RKO (cell line): ENCODE measurements at regions not wholly inside any gene's neighbourhood (a gene's known extent, or its start where the extent isn't known, plus 50 kb on each side); places are given as distances from the start of the nearest gene placed in this dataset.

ENCODE experiments used
- DNase-seq: peaks from one replicate; pipeline ENCODE4 v3.0.0-alpha.2; 2016; ENCODE audit warnings: low spot score

- DNase-seq = no peak
Measured at GRCh38 chr9:108149326-108149725, 659.8 kb upstream of the KLF4 start.

DNA sequence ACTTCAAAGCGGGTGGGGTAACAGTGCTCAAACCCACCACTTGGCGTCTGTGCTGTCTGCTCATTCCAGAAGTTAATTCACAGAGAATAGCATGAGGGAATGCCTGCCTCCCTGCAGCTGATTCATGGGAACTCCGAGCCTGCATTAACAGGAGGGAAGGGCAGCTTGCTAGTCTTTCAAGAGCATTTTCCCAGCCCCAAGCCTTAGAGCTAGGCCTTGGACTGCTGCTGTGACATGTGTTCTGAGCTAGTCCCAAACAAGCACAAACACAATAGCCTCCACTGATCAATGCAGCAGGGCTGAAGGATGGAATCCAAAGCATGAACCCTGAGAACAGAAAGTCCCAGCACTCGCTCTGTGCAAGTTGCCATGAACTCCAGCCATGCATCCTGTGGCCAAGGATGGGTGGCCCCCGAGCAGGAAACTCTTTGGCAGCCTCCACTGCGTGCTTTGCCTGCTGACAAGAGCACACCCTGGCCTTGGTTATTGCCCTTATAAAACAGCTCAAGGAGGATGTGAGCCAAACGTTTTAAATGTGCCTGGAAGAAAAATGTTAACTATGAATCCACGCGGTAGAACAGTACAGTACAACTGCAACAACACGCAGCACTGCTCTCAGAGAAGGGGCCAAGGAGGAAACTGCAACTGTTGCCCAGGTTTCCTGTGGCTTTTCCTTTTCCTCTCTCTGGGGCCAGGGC is 653.1 kb upstream of the KLF4 start:
- no peak for DNase-seq

GRCh38 chr9:108142142-108142503 is 652.6 kb upstream of the KLF4 start:
- DNase-seq = no peak

DNA sequence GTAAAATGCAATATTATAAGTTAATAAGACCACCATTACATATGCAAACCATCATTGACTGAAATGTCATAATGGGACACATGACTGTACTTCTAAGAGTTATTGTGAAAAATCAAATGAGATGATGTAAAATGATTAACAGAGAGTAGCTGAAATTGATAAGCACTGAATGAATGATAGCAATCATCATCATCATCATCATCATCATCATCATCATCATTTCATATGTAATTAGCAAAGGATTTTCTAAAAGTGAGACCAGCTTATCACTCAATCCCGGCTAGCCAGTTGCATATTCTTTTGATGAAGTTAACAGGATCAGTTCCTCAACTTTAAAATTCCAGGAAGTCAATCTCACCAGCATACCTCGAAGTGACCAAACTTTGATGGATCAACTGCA is 650.3 kb upstream of the KLF4 start:
- DNase-seq = no peak

DNA sequence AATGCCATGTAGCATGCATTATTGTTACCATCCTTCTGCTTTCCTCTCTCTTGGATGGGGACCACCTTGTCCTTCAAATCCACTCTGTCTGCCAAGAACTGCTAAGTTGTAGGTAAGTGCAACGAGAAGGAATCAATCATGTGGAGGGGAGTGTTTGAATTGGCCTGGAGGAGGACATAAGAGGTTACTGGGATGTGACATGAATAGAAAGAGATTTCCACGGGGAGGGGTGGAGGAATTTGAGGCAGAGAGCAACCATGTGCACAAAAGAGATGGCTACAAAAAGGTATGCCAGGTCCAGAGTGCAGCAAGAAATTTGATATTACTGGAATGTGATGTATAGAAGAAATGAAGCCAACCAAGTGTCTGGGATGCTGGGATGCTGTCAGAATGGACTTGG is 648.9 kb upstream of the KLF4 start:
- DNase-seq = no peak

GRCh38 chr9:108136656-108137055 is 647.1 kb upstream of the KLF4 start:
- DNase-seq = no peak

GRCh38 chr9:108134486-108135128 is 645.0 kb upstream of the KLF4 start:
- no peak for DNase-seq

DNA sequence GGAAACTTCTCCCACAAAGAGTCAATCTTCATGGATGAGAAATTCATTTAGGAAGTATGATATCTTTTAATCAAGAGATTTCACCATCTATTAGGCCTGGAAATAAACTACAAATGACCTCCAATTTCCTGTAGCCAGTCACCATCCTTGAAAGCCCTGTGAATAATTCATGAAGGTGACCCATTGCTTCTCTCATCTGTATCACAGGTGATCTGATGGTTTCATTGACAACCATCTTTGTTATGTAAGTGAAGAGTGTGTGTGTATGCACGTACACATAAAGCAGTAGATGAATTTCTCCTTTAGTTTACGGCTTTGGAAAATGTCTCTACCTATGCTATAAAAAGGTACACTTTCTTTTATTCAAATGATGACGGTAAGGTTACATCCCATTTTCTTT is 644.1 kb upstream of the KLF4 start:
- DNase-seq = no peak

DNA sequence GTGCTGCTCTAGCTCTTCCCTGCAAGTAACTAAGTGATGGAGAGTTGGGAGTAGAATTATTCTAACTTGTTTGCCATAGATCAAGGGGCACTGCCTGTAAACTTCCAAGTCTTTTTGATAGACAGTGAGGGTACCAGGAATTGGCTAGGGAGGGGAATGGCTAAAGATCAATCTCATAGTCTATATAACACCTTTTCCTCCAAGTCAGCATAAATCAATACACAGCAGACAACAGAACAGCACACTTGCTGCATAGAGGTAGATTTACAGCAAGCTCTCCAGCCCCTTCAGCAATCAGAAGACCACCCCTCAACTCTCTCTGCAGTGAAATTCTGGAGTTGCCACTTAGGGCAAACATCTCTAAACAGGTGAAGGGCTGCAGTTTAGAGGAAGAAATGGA is 643.5 kb upstream of the KLF4 start:
- no peak for DNase-seq

DNA sequence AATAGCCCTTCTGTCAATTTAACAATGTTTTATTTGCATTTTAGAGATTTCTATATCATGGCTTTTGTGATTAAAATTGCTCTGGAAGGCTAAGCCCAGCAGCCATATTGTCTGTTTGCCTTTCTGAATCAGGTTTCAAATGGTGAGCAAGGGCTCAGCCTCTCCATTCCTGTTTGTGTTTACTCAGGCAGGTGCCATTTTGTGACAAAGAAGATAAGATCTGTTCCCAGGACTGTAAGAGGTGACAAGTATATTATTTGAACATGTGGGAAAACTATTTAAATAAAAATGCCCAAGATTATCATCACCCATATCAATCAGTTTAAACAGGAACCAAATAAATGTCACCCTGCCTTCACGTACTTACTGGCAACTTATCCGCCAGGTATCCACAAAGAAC is 641.3 kb upstream of the KLF4 start:
- no peak for DNase-seq

- no peak for DNase-seq
Measured at GRCh38 chr9:108125625-108126024, 636.1 kb upstream of the KLF4 start.

DNA sequence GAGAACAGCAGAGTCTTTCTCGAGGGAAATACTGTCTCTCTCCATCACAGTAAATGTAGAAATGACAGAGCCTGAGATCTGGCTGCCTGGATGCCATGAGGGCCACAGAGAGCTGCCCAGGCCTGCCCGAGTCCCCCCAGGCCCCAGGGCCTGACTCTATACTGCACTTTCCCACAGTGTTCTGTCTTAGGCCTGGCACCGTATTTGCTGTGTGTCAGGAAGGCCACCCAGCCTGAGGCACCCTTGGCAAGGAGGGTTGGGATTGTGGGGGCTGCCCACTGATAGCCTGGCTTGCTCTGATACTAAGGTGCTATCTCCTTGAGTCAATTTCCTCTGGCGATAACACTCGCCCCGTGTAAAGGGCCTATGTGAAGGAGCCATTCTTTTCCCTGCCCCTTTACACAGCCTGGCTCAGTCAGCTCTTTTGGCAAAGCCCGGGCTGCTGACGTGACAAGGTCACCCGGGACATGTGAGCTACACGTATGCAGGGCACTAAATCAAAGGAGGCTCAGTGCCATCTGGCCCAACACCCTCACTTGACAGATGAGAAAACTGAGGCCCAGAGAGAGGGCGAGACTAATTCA is 630.1 kb upstream of the KLF4 start:
- DNase-seq = no peak

GRCh38 chr9:108117795-108118194 is 628.2 kb upstream of the KLF4 start:
- no peak for DNase-seq

DNA sequence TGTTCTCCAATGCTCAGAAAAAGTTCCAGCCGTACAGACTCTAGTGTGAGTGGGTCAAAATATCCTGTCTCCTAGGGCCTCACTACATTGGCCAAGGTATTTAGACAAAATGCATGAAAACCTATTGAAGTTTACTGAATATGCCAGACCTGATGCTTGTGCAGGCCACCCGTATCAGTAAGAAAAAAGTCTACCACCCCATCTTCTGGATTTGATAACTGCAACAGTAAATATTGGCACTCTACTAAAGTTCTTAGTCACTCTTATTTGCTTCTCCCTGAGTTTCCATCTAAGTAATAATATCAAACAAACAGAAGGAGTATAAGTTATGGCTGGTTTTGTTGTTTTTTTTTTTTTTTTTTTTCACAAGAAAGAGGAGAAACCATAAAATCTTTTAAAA is 627.7 kb upstream of the KLF4 start:
- DNase-seq = no peak

DNA sequence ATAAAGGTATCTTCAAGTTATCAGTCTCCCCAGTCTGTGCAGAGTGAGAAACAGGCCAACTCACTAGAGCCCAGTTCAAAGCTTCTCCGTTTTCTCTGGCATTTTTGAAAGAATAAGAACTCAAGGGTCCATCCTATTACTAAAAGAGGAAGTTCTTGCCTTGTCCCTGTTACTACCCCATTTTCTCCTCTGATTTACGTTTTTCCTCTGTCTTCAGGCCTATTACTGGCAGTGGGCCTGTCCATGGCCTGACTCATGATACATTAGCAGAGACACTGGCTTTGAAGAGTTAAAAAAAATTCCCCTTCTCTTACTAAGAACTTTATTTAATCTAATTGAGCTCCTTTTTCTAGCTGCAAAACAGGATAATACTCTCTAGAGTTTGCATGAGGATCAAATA is 624.0 kb upstream of the KLF4 start:
- no peak for DNase-seq

DNA sequence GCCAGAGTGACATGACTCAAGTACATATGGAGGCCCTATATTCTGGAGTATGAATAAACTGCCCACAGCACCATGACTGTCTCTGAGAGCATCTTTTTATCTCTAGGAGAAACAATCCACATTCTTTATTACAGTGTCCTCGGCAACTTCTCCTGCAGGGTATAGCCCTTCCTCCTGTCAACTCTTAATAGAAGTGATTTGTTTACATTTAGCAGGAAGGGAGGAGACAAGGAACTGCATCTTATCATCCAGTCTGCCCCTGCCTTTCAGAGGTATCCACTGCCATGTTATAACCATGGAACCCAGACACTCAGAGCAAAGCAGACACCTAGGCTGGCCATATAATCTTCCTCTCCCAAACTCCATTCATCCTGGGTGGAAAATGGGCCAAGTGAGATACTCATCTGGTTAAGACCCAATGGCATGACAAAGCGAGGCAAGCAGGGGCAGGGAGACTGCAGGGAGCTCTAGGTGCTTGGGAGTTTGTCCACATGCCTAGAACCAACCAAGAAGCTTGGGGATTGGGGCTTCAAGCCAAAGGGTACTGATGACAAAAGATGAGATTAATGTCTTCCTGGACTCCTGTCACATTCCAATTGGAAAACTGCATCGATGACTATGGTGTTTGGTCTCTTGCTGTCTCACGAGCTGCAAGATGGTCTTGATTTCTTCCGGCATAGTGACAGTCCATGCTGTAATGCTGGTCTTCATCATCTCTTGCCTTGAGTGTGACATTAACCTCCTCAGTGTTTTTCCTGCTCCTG is 620.5 kb upstream of the KLF4 start:
- no peak for DNase-seq

GRCh38 chr9:108108852-108109448 is 619.4 kb upstream of the KLF4 start:
- DNase-seq = no peak

DNA sequence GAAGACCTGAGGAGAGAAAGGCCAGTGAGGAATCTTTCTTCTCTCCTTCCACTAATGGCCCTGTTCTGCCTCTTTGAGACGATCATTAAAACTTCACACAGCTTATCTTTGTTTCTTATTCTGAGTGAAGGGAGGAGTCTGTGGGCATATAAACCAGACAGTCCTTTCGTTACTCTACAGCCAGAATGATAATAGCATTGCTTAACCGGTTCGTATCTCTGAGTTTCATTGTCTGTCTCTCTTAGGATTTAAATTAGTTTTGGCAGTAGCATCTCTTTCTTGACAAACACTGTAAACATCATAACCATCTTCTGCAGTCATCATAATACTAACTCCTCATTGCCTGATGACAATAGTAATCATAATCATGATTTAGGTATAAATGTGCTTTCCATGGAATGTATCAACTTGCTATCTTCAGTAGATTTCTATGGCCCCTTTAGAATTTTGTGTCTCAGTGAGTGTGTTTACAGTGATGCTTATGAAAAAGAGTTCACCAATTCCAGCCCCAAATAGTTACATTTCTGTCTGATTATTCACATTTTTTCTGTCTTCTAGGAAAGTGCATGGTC is 618.8 kb upstream of the KLF4 start:
- DNase-seq = no peak

- no peak for DNase-seq
Measured at GRCh38 chr9:108105885-108106284, 616.3 kb upstream of the KLF4 start.

DNA sequence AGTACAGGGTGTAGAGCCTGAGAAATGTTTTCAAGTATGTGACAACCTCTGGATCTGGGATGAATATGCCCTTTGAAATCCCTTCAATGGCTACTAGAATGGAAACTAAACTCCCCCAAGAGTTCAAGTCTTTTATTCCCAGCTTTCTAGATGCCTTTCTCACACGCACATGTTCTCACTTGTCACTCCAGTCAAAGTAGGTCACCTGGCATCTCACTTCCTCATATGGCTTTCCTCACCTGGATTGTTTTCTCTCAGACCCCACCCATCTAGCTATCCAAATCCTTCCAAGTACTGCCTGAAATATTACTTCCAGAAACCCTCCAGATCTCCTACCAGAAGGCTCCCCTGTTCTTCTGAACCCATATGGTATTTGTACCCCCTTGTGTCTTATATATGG is 615.4 kb upstream of the KLF4 start:
- no peak for DNase-seq

DNA sequence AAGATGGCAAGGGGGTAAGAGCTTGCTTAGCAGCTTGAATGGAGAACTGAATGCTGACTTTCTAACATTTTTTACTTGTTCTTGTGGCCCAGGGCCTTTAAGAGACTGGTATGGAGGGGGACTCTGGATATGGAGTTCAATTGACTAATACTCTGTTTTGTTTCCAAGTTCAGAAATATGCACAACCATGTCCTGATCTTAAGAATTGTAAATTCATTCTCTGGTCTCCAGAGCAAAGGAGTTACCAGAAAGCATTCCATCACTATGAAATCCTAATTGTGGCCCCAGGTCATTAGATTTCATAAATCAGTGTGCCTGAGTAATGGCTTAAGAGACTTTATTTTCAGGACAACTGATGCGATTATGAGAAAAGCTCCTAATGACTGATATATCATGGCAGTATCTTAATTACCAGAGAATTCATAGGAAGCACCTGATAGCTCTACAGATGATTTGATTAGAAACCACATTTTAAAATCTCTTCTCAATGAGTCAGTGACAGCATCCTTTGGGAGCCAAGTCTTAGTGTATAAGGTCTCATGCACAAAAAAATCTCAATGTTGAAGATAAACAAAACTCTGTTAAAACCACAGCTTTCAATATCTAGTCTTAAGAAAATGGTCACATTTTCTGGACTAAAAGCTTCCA is 613.6 kb upstream of the KLF4 start:
- DNase-seq = no peak

DNA sequence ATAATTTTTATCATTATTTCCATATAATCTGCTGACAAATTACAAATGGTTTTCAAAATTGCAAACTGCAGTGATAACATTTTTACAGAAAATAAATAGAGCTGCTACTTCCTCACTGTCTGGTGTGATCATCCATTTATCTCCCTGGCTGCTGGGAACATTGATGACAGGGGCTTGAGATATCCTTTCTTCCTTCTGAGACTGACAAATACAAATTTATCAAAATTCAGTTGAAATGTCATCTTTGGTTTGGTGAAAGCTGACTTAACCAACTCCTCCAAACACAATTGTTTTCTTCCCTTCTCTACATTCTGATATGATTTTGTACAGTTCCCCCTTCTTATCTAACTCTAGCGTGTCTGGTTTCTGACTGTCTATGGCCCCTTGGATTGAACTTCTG is 611.8 kb upstream of the KLF4 start:
- no peak for DNase-seq
